Ammon's horn (tissue), 1 donor: ENCODE measurements at regions not wholly inside any gene's neighbourhood (a gene's known extent, or its start where the extent isn't known, plus 50 kb on each side); places are given as distances from the start of the nearest gene placed in this dataset.

ENCODE experiments used
- DNase-seq: peaks from one replicate; pipeline ENCODE4 v3.0.0-alpha.2; 2016; ENCODE audit warnings: low spot score

- DNase-seq = no peak
Observed at GRCh38 chr11:96607864-96608558, 218.2 kb downstream of the JRKL start.

- DNase-seq = no peak
Observed at GRCh38 chr11:96614101-96614500, 224.3 kb downstream of the JRKL start.

DNA sequence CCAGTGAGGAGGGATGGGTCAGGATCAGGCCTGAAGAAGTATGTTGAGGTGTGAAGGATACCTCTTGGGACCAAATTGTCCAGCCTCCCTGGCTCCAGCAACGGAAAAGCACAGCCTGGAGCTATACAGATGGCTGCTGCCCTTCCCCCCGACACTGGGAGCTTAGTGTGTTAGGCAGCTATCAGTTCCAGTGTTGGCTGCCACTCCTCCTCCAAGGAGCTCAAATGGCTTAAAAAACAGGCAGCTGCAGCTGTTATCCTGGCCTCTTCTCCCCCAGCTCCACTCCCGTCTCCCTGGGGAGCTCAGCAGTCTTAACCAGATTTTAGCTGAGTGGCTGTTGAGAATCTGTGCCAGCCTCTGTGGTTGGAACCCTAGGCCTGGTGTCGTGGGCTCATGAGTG is 225.0 kb downstream of the JRKL start:
- DNase-seq = no peak

GRCh38 chr11:96620464-96621044 is 230.7 kb downstream of the JRKL start:
- no peak for DNase-seq

- no peak for DNase-seq
Observed at GRCh38 chr11:96621161-96621560, 231.3 kb downstream of the JRKL start.

DNA sequence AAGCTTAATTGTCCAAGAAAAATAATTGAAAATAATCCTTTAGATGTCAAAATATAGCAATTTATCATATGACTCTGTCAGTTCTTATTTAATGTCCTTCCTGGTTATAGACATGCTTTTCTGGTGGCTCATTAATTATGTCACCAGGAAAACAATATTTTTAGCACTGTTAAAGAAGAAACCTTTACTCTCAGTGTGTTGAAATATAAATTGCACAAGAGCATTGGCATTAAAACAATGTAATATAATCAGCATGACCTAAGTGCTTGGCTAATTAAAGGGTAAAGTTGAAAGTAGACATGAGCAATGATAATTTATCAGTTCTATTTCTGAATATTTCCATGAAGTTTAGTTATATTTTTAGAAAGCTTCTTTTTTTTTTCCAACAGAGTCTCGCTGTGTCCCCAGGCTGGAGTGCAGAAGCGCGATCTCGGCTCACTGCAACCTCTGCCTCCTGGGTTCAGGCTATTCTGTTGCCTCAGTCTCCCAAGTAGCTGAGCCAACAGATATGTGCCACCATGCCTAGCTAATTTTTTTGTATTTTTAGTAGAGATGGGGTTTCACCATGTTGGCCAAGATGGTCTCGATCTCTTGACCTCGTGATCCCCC is 232.3 kb downstream of the JRKL start:
- no peak for DNase-seq

DNA sequence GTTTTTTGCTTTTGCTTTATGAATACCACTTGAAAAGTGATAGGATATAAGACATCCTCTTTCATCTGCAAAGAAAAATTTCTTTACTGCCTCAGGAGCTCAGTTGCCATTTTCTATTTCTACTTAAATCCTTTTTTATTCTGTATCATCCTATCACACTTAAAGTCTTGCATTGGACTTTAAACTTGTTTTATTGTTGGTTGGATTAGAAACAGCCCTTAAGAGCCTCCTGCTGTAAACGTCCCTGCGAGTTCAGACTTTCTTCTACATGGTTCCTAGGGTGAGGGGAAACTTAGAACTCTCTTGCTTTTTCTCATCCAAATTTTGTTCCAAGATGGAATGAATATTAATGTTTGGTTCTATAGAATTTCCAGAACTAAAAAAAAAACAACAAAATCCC is 234.3 kb downstream of the JRKL start:
- DNase-seq = no peak

DNA sequence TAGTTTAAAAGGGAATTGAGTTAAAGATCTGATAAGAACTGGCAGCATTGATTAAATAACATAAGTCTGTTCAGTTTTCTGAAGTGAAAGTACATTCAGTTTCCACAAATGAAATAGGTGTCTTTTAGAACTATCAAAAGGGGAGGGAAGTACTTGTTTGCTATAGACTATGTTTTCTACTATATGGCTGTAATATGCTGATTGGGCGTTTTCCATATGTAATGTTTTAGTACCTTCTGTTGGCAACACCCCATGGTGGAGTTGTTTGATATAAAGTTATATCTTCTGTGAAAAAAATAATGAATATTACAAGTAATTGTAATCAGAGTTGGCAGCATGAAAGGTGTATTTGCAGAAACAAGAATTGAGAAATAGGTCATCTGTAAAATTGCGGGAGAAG is 237.6 kb downstream of the JRKL start:
- DNase-seq = no peak

GRCh38 chr11:96635655-96636054 is 245.8 kb downstream of the JRKL start:
- DNase-seq = no peak

- DNase-seq = no peak
Observed at GRCh38 chr11:96641261-96641660, 251.4 kb downstream of the JRKL start.

GRCh38 chr11:96642583-96642982 is 252.8 kb downstream of the JRKL start:
- DNase-seq = no peak

- DNase-seq = no peak
Observed at GRCh38 chr11:96643173-96643572, 253.4 kb downstream of the JRKL start.

GRCh38 chr11:96647621-96648020 is 257.8 kb downstream of the JRKL start:
- DNase-seq = no peak

DNA sequence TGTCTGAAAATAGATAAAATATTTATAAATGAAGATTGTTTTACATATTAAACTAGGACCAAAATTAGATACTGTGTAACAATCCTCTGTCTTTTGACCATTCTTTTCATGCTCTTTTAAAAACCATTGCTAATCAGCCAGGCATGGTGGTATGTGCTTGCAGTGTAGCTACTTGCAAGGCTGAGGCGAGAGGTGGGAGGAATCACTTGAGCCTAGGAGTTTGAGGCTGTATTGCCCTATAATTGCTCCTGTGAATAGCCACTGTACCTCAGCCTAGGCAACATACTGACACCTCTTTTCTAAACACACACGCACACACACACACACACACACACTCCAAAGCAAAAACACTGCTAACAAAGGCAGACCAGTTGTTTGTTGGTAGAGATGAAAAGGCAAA is 259.2 kb downstream of the JRKL start:
- no peak for DNase-seq

DNA sequence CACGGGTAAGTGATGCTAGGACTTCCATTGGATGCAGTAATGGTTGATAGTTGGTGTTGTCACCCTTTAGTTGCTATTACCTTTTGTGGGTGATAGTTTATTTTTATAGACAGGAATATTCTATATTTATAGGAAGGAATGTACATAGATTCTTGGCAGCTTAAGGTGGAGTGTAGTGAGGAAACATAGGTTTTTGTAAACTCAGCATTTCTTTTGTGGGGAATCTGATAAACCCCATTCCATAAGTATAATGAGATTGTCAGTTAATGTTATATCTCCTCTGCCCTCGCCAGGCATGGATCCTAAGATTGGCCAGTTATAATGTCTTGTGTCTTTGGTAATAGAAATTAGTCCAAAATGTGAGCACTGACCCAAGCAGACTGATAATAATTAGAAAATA is 262.7 kb downstream of the JRKL start:
- DNase-seq = no peak

DNA sequence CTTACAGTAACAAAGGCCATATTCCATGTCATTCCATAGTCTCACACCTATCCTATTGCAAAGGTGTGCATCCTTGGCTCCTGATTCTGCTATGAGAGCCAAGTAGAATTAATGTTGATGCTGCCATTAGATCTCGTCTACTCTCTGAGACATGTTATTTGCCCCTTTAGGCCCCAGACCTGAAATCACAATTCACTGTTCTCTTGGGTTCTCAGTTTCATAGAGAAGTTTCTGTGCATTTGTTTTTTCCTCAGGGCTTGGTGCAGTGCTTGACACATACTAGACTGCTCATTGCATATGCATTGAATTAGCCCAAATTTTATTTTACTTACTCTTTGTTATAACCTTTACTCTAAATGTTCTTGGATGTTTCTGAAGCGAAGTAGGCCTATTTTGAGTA is 265.7 kb downstream of the JRKL start:
- DNase-seq = no peak

- no peak for DNase-seq
Observed at GRCh38 chr11:96658436-96658835, 268.6 kb downstream of the JRKL start.

DNA sequence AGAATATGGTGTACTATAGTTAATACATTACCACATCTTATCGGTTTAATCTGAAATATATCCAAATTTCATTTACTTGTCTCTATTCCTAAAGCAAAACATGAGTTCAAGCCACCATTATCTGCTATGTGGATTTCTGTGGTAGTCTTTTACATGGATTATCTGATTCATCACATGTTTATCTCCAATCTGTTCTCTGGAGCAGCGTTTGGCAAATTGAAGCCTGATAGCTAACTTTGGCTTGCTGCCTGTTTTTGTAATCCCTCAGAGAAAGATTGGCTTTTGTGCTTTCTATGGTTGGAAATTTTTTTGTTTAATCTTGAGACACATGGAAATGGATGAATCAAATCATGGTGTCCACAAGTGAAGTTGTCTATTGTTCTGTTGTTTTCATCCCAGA is 274.3 kb downstream of the JRKL start:
- peak; percentile 29 for DNase-seq

GRCh38 chr11:96680211-96681018 is 290.6 kb downstream of the JRKL start:
- no peak for DNase-seq

- DNase-seq = peak; percentile 3
Observed at GRCh38 chr11:96681019-96681716, 291.4 kb downstream of the JRKL start.

GRCh38 chr11:96694338-96694737 is 304.5 kb downstream of the JRKL start:
- no peak for DNase-seq

GRCh38 chr11:96696731-96697130 is 306.9 kb downstream of the JRKL start:
- DNase-seq = no peak
